Endothelial cell of umbilical vein (primary cell): ENCODE measurements at regions not wholly inside any gene's neighbourhood (a gene's known extent, or its start where the extent isn't known, plus 50 kb on each side); places are given as distances from the start of the nearest gene placed in this dataset.

Experiments used
- BruUV-seq: library from RNA; stranded (reverse); fragments of 400-500 nt; replicated peaks from 2 replicates; lab custom pipeline; 2021; lab: Mats Ljungman, UMichigan
- CTCF ChIA-PET: fragments of 300-600, 350-600 bp; sonication (Branson Sonifier 250); formaldehyde crosslinking; loops from one replicate; lab custom pipeline; 2021; ENCODE audit warnings: antibody characterized with exemption, inconsistent platforms; lab: Charles Lee
- POLR2A ChIA-PET: fragments of 300-600, 350-600 bp; sonication (Branson Sonifier 250); formaldehyde crosslinking; loops from one replicate; lab custom pipeline; 2021; ENCODE audit warnings: antibody characterized with exemption, inconsistent platforms; lab: Charles Lee
- DNase-seq: peaks from one replicate; pipeline ENCODE4 v3.0.0-alpha.2; 2011; ENCODE audit warnings: low read depth, low spot score
- FAIRE-seq: peaks from 2 replicates; lab custom pipeline; 2011; peaks lifted over from hg19 to GRCh38; lab: Jason Lieb, UNC
- H2AFZ ChIP-seq: 2 replicates; pipeline ENCODE4 v1.6.0; 2012; ENCODE audit warnings: low read depth, low read length, control low read depth, inconsistent platforms
- H3K27ac ChIP-seq: 2 replicates; pipeline ENCODE4 v1.5.1; 2011; ENCODE audit warnings: low read depth, mild to moderate bottlenecking, control low read depth, low read length, moderate library complexity; ENCODE audit not compliant: insufficient read depth
- H3K27me3 ChIP-seq, 2 experiments: 2 replicates each; pipeline versions ENCODE4 v1.6.0 to v1.6.1; 2011; ENCODE audit warnings: low read length in 2 of 2, mixed read lengths in 1 of 2; ENCODE audit not compliant: control insufficient read depth in 2 of 2, insufficient read depth in 2 of 2
- H3K36me3 ChIP-seq, 2 experiments: 2 replicates in 1 of 2; 3 replicates in 1 of 2; pipeline ENCODE4 v1.5.1; 2011; ENCODE audit warnings: low read length in 2 of 2, mild to moderate bottlenecking in 1 of 2, moderate library complexity in 1 of 2; ENCODE audit not compliant: control insufficient read depth in 2 of 2, insufficient read depth in 2 of 2; ENCODE audit errors: extremely low read depth in 1 of 2
- H3K4me1 ChIP-seq: 3 replicates; pipeline ENCODE4 v1.5.1; 2011; ENCODE audit warnings: mild to moderate bottlenecking, low read length; ENCODE audit not compliant: control insufficient read depth, insufficient read depth; ENCODE audit errors: extremely low read depth
- H3K4me2 ChIP-seq: 2 replicates; pipeline ENCODE4 v1.6.1; 2011; ENCODE audit warnings: low read length, control low read depth, mixed read lengths; ENCODE audit not compliant: insufficient read depth
- H3K4me3 ChIP-seq, 3 experiments: fragments of 200-600 bp in 1 of 3; sonication (generic), shearing (Covaris generic) in 1 of 3; replicated peaks in 1 of 3; 2 replicates each; pipeline ENCODE4 v1.5.1; 2011 to 2016; ENCODE audit warnings: control low read depth in 3 of 3, low read length in 3 of 3, mild to moderate bottlenecking in 2 of 3, inconsistent platforms in 1 of 3, low read depth in 1 of 3, moderate library complexity in 1 of 3; ENCODE audit not compliant: insufficient read depth in 1 of 3
- H3K79me2 ChIP-seq: 2 replicates; pipeline ENCODE4 v1.6.0; 2012; ENCODE audit warnings: low read length, inconsistent platforms; ENCODE audit not compliant: control insufficient read depth, insufficient read depth
- H3K9ac ChIP-seq: replicated peaks from 2 replicates; pipeline ENCODE3; 2011; ENCODE audit warnings: low read length, control low read depth; ENCODE audit not compliant: insufficient read depth; ENCODE audit errors: extremely low read depth
- H3K9me1 ChIP-seq: replicated peaks from 3 replicates; pipeline ENCODE4 v1.6.0; 2011; ENCODE audit warnings: mild to moderate bottlenecking, low read length; ENCODE audit not compliant: control insufficient read depth, insufficient read depth; ENCODE audit errors: extremely low read depth
- H3K9me3 ChIP-seq: replicated peaks from 2 replicates; pipeline ENCODE4 v1.5.1; 2012; ENCODE audit warnings: low read length, inconsistent platforms; ENCODE audit not compliant: control insufficient read depth, insufficient read depth
- H4K20me1 ChIP-seq: replicated peaks from 2 replicates; pipeline ENCODE3; 2011; ENCODE audit warnings: mild to moderate bottlenecking, low read length; ENCODE audit not compliant: control insufficient read depth, insufficient read depth; ENCODE audit errors: extremely low read depth
- EZH2 ChIP-seq: IDR thresholded peaks from 2 replicates; pipeline ENCODE4 v1.6.1; 2012; ENCODE audit warnings: borderline replicate concordance, low read depth, mild to moderate bottlenecking, moderate library complexity, low read length, inconsistent platforms; ENCODE audit not compliant: severe bottlenecking
- FOS ChIP-seq: IDR thresholded peaks from 2 replicates; pipeline ENCODE4 v1.6.1; 2011; ENCODE audit warnings: mild to moderate bottlenecking, low read length, moderate library complexity, borderline replicate concordance; ENCODE audit not compliant: insufficient read depth
- GATA2 ChIP-seq: IDR thresholded peaks from 2 replicates; pipeline ENCODE4 v1.7.0; 2011; ENCODE audit warnings: low read depth, mild to moderate bottlenecking, moderate library complexity, mixed read lengths, low read length; ENCODE audit not compliant: insufficient read length, insufficient read depth
- JUN ChIP-seq: IDR thresholded peaks from 2 replicates; pipeline ENCODE4 v1.6.1; 2011; ENCODE audit warnings: borderline replicate concordance, low read depth; ENCODE audit not compliant: insufficient read length, insufficient read depth
- MYC ChIP-seq: IDR thresholded peaks from one replicate; pipeline ENCODE4 v1.6.1; 2011; ENCODE audit warnings: mild to moderate bottlenecking, low read depth, low read length
- POLR2A ChIP-seq: IDR thresholded peaks from 2 replicates; pipeline ENCODE4 v1.6.1; 2012; ENCODE audit warnings: low read depth, mild to moderate bottlenecking, control low read depth, low read length
- POLR2AphosphoS5 ChIP-seq: IDR thresholded peaks from 2 replicates; pipeline ENCODE4 v1.6.1; 2012; ENCODE audit warnings: low read depth, mild to moderate bottlenecking, control low read depth, low read length, moderate library complexity; ENCODE audit not compliant: insufficient read depth
- dilution Hi-C: fragments of 300-500 bp; cut with MboI; formaldehyde crosslinking; loops from one replicate; pipeline ENCODE4 v1.15.0; 2019; ENCODE audit warnings: low sequenced_read_pairs; ENCODE audit not compliant: extremely low pct_ligation_motif_present
- intact Hi-C: fragments of 100-400 bp; cut with micrococcal nuclease; formaldehyde crosslinking; loops from one replicate; pipeline ENCODE4 v1.10.0; 2022
- TF ChIP-seq, protein P1 (sequence below), 2 donors: IDR thresholded peaks; 1 replicate in 1 of 2; 2 replicates in 1 of 2; pipeline ENCODE4 v1.5.1; 2011; ENCODE audit warnings: low read length in 2 of 2, mild to moderate bottlenecking in 2 of 2, moderate library complexity in 2 of 2, control low read depth in 1 of 2, inconsistent platforms in 1 of 2, low read depth in 1 of 2; ENCODE audit not compliant: insufficient read depth in 1 of 2; ENCODE audit errors: extremely low read depth in 1 of 2
- TF ChIP-seq, protein P2 (sequence below): IDR thresholded peaks from 2 replicates; pipeline ENCODE4 v1.6.1; 2011; ENCODE audit not compliant: insufficient read depth, insufficient read length

DNA sequence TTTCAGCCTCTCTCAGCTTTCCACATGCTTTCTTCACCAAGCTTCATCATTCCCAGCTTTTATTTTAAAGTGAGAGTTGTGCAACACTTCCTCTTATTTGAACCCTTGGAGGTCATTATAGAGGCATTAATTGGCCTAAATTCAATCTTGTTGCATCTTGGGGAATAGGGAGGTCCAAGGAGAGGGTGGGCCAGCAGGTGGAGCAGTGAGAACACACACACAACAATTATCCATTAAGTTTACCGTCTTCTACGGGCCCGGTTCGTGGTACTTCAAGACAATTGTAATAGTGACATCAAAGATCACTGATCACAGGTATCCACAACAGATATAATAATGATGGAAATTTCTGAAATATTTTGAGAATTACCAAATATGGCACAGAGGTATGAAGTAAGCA, 457.2 kb upstream of the SMIM21 start:
- Histone ChIP-seq H4K20me1 (no peaks in the 10 kb centered on the region), H3K4me2 (no peak overlapping the region), H3K27me3 (no peaks in the 10 kb centered on the region), H3K36me3 (no peaks in the 10 kb centered on the region), H3K27ac (no peak overlapping the region), H3K79me2 (no peaks in the 10 kb centered on the region), H3K9ac (no peak overlapping the region), H2AFZ (no peak overlapping the region), H3K4me3 (no peak overlapping the region), H3K9me1 (no peaks in the 10 kb centered on the region), H3K9me3 (peaks cover 6% of the 10 kb centered on the region), H3K4me1 (no peaks in the 10 kb centered on the region)
- POLR2A ChIA-PET: no interaction called here
- DNase-seq: no peak
- dilution Hi-C loops (no loop called here), intact Hi-C loops (no loop called here)
- BruUV-seq: no TSS peak
- CTCF ChIA-PET: no interaction called here
- TF ChIP-seq JUN (no peak), EZH2 (no peak)
- FAIRE-seq: no peak

DNA sequence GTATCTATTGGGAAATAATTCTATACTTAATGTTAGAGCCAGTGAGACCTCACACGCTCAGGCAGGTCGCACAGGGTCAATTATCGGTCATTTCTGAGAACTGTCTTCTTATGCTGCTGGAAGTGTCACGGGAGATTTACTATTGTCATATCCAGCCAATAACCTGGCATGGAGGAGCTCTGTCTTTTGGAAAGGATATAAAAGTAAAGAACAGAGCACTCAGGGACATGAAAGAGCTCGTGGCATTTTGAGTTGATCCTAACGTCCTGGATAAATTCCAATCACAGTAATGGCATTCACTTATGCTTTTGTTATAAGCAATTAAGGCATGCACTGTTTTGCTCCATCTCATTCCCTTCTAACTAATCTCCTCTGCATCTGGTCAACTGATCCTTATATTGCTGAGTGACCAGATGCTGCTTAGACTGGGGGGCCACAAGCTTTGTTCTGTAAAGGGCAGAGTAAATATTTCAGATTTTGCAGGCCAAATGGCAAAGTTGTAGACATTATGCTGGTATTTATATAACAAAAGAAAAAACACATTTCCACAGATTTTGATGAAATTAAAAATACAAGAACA, 453.5 kb upstream of the SMIM21 start:
- Histone ChIP-seq H3K4me1 (no peaks in the 10 kb centered on the region), H4K20me1 (no peaks in the 10 kb centered on the region)
- FAIRE-seq: no peak

More for the DNA sequence above, 453.5 kb upstream of the SMIM21 start:
- Histone ChIP-seq H3K4me3 (no peak overlapping the region), H3K27ac (no peak overlapping the region), H3K9me3 (peaks cover 8% of the 10 kb centered on the region), H3K9ac (no peak overlapping the region), H3K9me1 (no peaks in the 10 kb centered on the region), H3K79me2 (no peaks in the 10 kb centered on the region), H2AFZ (no peak overlapping the region), H3K36me3 (no peaks in the 10 kb centered on the region), H3K4me2 (no peak overlapping the region), H3K27me3 (no peaks in the 10 kb centered on the region)
- ChIA-PET CTCF (no interaction called here), POLR2A (no interaction called here)
- dilution Hi-C loops: no loop called here
- no peak for TF ChIP-seq EZH2
- no peak for TF ChIP-seq JUN
- TF ChIP-seq, protein P1, sequence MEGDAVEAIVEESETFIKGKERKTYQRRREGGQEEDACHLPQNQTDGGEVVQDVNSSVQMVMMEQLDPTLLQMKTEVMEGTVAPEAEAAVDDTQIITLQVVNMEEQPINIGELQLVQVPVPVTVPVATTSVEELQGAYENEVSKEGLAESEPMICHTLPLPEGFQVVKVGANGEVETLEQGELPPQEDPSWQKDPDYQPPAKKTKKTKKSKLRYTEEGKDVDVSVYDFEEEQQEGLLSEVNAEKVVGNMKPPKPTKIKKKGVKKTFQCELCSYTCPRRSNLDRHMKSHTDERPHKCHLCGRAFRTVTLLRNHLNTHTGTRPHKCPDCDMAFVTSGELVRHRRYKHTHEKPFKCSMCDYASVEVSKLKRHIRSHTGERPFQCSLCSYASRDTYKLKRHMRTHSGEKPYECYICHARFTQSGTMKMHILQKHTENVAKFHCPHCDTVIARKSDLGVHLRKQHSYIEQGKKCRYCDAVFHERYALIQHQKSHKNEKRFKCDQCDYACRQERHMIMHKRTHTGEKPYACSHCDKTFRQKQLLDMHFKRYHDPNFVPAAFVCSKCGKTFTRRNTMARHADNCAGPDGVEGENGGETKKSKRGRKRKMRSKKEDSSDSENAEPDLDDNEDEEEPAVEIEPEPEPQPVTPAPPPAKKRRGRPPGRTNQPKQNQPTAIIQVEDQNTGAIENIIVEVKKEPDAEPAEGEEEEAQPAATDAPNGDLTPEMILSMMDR (IDR thresholded peaks at IDR 0.05; ENCODE audit: extremely low read depth in 1 of 2, insufficient read depth in 1 of 2, low read depth in 1 of 2, low read length in 2 of 2): no peak
- TF ChIP-seq POLR2A: no peak
- TF ChIP-seq MYC: no peak
- TF ChIP-seq, protein P2, sequence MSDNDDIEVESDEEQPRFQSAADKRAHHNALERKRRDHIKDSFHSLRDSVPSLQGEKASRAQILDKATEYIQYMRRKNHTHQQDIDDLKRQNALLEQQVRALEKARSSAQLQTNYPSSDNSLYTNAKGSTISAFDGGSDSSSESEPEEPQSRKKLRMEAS: no peak
- TF ChIP-seq POLR2AphosphoS5: no peak
- TF ChIP-seq FOS: no peak
- no peak for TF ChIP-seq GATA2
- no peak for DNase-seq
- intact Hi-C loops: no loop called here
- BruUV-seq: no TSS peak
